ENCODE measurements at regions not wholly inside any gene's neighbourhood (a gene's known extent, or its start where the extent isn't known, plus 50 kb on each side); places are given as distances from the start of the nearest gene placed in this dataset.

DNA sequence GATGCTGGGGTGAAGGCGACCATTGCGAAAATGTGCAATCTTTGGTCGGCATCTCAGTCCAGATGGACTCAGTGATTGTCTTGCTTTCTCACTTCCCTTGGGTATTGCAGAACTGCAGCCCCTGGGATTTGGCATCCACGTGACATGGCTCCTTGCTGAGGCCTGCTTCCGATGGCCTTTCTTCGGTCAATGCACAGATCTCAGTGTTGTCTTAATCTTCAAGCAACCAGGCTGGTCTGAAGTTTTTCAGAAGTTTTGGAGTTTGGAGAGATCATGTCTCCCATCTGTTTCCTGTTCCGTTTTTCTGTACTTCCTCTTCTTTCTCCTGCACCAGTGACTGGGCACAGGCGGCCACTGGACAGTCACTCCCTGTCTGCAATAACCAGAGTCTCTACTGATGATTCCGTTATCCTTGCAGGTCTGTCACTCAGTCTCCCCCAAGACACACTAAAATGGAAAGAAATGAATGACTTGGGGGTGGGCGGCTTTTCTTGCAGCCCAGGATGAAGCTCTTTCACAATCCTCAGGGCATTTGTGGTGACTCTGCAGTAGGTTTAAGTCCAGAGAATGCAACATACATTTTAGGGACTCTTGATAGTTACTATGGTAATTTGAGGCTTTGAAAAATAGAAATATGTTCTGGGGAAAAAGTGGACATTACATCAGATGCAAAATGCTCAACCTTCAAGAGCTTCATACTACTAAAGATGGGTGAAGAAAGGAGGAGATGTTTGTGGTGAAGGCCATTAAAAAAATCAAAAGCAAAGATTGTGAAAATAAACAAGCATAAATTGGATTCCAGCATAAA, 106.3 kb upstream of the ZFHX3 start:
- ATAC-seq (no peak), DNase-seq (no peak)
- H3K27ac ChIP-seq (ENCODE audit: low read length): no peak overlapping the region
- H3K36me3 ChIP-seq (ENCODE audit: low read depth, low read length): no peaks in the 10 kb centered on the region
- no peak overlapping the region for H3K4me2 ChIP-seq (ENCODE audit: low read length)
- CTCF ChIA-PET: no interaction called here
- no peaks in the 10 kb centered on the region for H3K9me2 ChIP-seq (replicated peaks; ENCODE audit: low read length)
- H3K27me3 ChIP-seq (ENCODE audit: low read length): no peaks in the 10 kb centered on the region
- POLR2A ChIA-PET (ENCODE audit: unreplicated experiment): no interaction called here
- no peak overlapping the region for H2AFZ ChIP-seq (ENCODE audit: low read length)
- BruUV-seq (replicated peaks): no TSS peak
- H4K20me1 ChIP-seq (ENCODE audit: low read length): no peaks in the 10 kb centered on the region
- H3K4me3 ChIP-seq (ENCODE audit: low read length): no peak overlapping the region
- no peaks in the 10 kb centered on the region for H3F3A ChIP-seq (ENCODE audit: low read length, unreplicated experiment)
- H3K4me1 ChIP-seq (ENCODE audit: insufficient read depth, low read length): no peaks in the 10 kb centered on the region
- no peak for TF ChIP-seq EZH2phosphoT487 (IDR thresholded peaks at IDR 0.05; ENCODE audit: borderline replicate concordance, low read length)
- TF ChIP-seq, protein P1, sequence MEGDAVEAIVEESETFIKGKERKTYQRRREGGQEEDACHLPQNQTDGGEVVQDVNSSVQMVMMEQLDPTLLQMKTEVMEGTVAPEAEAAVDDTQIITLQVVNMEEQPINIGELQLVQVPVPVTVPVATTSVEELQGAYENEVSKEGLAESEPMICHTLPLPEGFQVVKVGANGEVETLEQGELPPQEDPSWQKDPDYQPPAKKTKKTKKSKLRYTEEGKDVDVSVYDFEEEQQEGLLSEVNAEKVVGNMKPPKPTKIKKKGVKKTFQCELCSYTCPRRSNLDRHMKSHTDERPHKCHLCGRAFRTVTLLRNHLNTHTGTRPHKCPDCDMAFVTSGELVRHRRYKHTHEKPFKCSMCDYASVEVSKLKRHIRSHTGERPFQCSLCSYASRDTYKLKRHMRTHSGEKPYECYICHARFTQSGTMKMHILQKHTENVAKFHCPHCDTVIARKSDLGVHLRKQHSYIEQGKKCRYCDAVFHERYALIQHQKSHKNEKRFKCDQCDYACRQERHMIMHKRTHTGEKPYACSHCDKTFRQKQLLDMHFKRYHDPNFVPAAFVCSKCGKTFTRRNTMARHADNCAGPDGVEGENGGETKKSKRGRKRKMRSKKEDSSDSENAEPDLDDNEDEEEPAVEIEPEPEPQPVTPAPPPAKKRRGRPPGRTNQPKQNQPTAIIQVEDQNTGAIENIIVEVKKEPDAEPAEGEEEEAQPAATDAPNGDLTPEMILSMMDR (conservative IDR thresholded peaks at IDR 0.05; ENCODE audit: low read depth, low read length): no peak
- no peak for TF ChIP-seq EZH2 (IDR thresholded peaks at IDR 0.05; ENCODE audit: low read length, unreplicated experiment)
- H3K9ac ChIP-seq (ENCODE audit: low read length): no peak overlapping the region
- no peaks in the 10 kb centered on the region for H3K79me2 ChIP-seq (ENCODE audit: low read length)
- no peaks in the 10 kb centered on the region for H3K9me3 ChIP-seq (ENCODE audit: low read length)
- intact Hi-C loops (cut with micrococcal nuclease): no loop called here

DNA sequence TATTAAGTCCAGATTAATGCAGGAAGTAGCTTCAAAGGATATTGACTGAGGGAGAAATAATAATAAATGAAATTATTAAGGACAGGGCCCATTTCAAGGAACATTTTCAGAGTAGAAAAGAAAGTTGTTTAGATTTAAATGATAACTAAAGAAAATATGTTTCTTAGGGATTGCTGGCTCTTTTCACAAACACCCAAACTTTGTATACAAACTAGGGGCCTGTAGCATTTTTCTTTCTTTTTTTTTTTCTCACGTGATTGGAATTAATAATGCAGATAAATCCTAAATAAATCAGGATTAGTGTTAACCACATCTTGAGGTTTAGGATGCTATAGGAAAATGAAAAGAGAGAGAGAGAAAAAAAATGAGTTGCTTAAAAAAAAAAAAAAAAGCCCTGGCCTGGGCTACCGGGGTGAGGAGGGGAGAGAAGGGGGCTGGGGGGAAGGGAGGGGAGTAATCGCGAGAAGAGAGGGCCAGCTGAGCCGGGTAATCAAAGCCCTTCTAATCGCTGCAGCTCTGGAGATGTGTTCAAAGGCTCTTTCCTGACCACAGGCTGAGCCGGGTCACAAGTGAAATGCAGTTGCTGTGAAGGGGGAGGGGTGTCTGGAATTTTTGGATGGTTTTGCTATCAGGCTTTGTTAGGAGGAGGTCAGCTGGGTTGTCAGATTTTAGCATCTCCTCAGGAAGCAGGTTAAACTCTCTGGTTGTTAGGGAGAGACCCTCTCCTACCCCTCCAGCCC, 104.6 kb upstream of the ZFHX3 start:
- Histone ChIP-seq H3K9ac (ENCODE audit: low read length) (no peak overlapping the region), H3K4me3 (ENCODE audit: low read length) (no peak overlapping the region), H3K36me3 (ENCODE audit: low read depth, low read length) (no peaks in the 10 kb centered on the region), H3F3A (ENCODE audit: low read length, unreplicated experiment) (no peaks in the 10 kb centered on the region), H3K79me2 (ENCODE audit: low read length) (no peaks in the 10 kb centered on the region), H3K27me3 (ENCODE audit: low read length) (no peaks in the 10 kb centered on the region), H4K20me1 (ENCODE audit: low read length) (no peaks in the 10 kb centered on the region), H3K9me2 (replicated peaks; ENCODE audit: low read length) (no peaks in the 10 kb centered on the region), H2AFZ (ENCODE audit: low read length) (no peak overlapping the region), H3K9me3 (ENCODE audit: low read length) (no peaks in the 10 kb centered on the region), H3K4me1 (ENCODE audit: insufficient read depth, low read length) (no peaks in the 10 kb centered on the region), H3K4me2 (ENCODE audit: low read length) (no peak overlapping the region), H3K27ac (ENCODE audit: low read length) (no peak overlapping the region)
- DNase-seq: no peak
- POLR2A ChIA-PET (ENCODE audit: unreplicated experiment): no interaction called here
- intact Hi-C loops (cut with micrococcal nuclease): no loop called here
- no peak for ATAC-seq
- no TSS peak for BruUV-seq (replicated peaks)
- CTCF ChIA-PET: no interaction called here
- TF ChIP-seq, protein P1 (conservative IDR thresholded peaks at IDR 0.05; ENCODE audit: low read depth, low read length): no peak
- no peak for TF ChIP-seq EZH2phosphoT487 (IDR thresholded peaks at IDR 0.05; ENCODE audit: borderline replicate concordance, low read length)
- no peak for TF ChIP-seq EZH2 (IDR thresholded peaks at IDR 0.05; ENCODE audit: low read length, unreplicated experiment)

DNA sequence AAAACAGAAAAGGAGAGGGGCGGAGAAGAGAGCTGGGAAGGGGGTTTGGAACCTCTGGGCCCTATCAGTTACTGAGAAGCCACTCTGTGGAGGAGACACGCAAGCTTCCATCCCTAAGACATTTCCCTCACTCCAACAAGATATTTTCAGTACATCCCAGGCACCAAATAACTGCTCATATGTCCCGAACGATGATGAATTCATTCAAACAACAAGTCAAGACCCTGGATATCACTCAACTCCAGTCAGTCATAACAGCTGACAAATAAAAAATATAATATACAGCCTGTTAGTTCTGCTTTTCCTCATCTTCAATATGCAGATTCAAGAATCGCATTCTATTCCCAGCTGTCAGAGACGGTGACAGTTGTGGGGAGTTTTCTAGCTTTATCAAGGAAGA, 104.0 kb upstream of the ZFHX3 start:
- H3K9ac ChIP-seq (ENCODE audit: low read length): no peak overlapping the region
- H3K9me2 ChIP-seq (replicated peaks; ENCODE audit: low read length): no peaks in the 10 kb centered on the region
- H3K4me1 ChIP-seq (ENCODE audit: insufficient read depth, low read length): no peaks in the 10 kb centered on the region
- BruUV-seq (replicated peaks): no TSS peak
- no peaks in the 10 kb centered on the region for H3K79me2 ChIP-seq (ENCODE audit: low read length)
- H3K4me2 ChIP-seq (ENCODE audit: low read length): no peak overlapping the region
- H3K4me3 ChIP-seq (ENCODE audit: low read length): no peak overlapping the region
- H3K27me3 ChIP-seq (ENCODE audit: low read length): no peaks in the 10 kb centered on the region
- H3K9me3 ChIP-seq (ENCODE audit: low read length): no peaks in the 10 kb centered on the region
- no peaks in the 10 kb centered on the region for H4K20me1 ChIP-seq (ENCODE audit: low read length)
- ATAC-seq (no peak), DNase-seq (no peak)
- no peak overlapping the region for H3K27ac ChIP-seq (ENCODE audit: low read length)
- ChIA-PET POLR2A (ENCODE audit: unreplicated experiment) (no interaction called here), CTCF (no interaction called here)
- intact Hi-C loops (cut with micrococcal nuclease): no loop called here
- TF ChIP-seq, protein P1 (conservative IDR thresholded peaks at IDR 0.05; ENCODE audit: low read depth, low read length): no peak
- TF ChIP-seq EZH2 (IDR thresholded peaks at IDR 0.05; ENCODE audit: low read length, unreplicated experiment) (no peak), EZH2phosphoT487 (IDR thresholded peaks at IDR 0.05; ENCODE audit: borderline replicate concordance, low read length) (no peak)
- no peaks in the 10 kb centered on the region for H3K36me3 ChIP-seq (ENCODE audit: low read depth, low read length)
- H2AFZ ChIP-seq (ENCODE audit: low read length): no peak overlapping the region
- no peaks in the 10 kb centered on the region for H3F3A ChIP-seq (ENCODE audit: low read length, unreplicated experiment)

All from PC-3 (cell line).